ENCODE measurements at regions not wholly inside any gene's neighbourhood (a gene's known extent, or its start where the extent isn't known, plus 50 kb on each side); places are given as distances from the start of the nearest gene placed in this dataset.

- no peak for TF ChIP-seq CTCF (IDR thresholded peaks at IDR 0.05; ENCODE audit: low read depth, low read length, missing control alignments)
- in situ Hi-C loops (cut with HindIII; ENCODE audit: low sequenced_read_pairs), result no loop called here
- no peak for DNase-seq (ENCODE audit: low read depth)
- no peak overlapping the region for H3K4me3 ChIP-seq (ENCODE audit: low read depth, low read length)
Measured at GRCh38 chr14:28012629-28013415, 753.8 kb upstream of the FOXG1 start.

DNA sequence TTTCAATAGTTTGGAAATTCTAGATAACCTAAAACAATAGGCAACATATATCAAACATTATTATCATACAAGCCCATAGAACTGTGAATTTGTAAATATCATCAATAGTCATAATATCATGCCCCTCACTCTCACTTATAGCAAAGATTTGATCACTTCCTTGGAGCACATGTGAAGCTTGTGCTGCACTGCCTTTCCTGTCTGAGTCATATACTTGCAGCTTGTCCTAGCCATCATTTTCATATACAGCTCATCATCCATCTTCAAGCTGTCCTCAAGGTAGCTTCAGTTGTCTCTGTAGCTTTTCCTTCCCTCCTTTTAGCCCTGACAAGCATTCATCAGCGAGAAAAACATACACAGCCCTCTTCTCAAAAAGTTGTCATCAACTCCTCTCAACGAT, 746.5 kb upstream of the FOXG1 start:
- no peak overlapping the region for H3K4me3 ChIP-seq (ENCODE audit: low read depth, low read length)
- TF ChIP-seq CTCF (IDR thresholded peaks at IDR 0.05; ENCODE audit: low read depth, low read length, missing control alignments), result no peak
- in situ Hi-C loops (cut with HindIII; ENCODE audit: low sequenced_read_pairs), result no loop called here
- DNase-seq (ENCODE audit: low read depth), result no peak

GRCh38 chr14:28023853-28024252, 742.7 kb upstream of the FOXG1 start:
- in situ Hi-C loops (cut with HindIII; ENCODE audit: low sequenced_read_pairs), result no loop called here
- no peak overlapping the region for H3K4me3 ChIP-seq (ENCODE audit: low read depth, low read length)
- TF ChIP-seq CTCF (IDR thresholded peaks at IDR 0.05; ENCODE audit: low read depth, low read length, missing control alignments), result no peak
- DNase-seq (ENCODE audit: low read depth), result no peak

DNA sequence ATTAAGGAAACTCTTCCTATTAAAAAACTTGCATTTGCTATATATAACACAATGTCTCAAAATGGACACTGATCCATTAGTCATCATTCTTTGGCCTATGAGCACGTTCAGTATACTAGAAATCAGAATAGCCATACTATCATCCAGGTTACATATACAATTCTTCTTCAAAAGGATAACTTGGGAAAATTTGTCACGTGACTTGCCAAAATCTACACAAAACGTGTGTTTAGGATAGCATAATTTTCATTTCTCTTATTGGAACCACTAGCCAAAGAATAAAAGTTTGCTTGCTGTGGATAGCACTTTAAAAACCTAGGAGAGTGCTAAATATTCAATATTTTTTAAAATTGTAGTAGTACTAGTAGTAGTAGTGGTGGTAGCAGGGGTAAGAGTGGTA, 714.3 kb upstream of the FOXG1 start:
- no peak for DNase-seq (ENCODE audit: low read depth)
- H3K4me3 ChIP-seq (ENCODE audit: low read depth, low read length), result no peak overlapping the region
- no peak for TF ChIP-seq CTCF (IDR thresholded peaks at IDR 0.05; ENCODE audit: low read depth, low read length, missing control alignments)
- in situ Hi-C loops (cut with HindIII; ENCODE audit: low sequenced_read_pairs), result no loop called here

GRCh38 chr14:28055008-28055407, 711.6 kb upstream of the FOXG1 start:
- TF ChIP-seq CTCF (IDR thresholded peaks at IDR 0.05; ENCODE audit: low read depth, low read length, missing control alignments), result no peak
- in situ Hi-C loops (cut with HindIII; ENCODE audit: low sequenced_read_pairs), result no loop called here
- no peak for DNase-seq (ENCODE audit: low read depth)

DNA sequence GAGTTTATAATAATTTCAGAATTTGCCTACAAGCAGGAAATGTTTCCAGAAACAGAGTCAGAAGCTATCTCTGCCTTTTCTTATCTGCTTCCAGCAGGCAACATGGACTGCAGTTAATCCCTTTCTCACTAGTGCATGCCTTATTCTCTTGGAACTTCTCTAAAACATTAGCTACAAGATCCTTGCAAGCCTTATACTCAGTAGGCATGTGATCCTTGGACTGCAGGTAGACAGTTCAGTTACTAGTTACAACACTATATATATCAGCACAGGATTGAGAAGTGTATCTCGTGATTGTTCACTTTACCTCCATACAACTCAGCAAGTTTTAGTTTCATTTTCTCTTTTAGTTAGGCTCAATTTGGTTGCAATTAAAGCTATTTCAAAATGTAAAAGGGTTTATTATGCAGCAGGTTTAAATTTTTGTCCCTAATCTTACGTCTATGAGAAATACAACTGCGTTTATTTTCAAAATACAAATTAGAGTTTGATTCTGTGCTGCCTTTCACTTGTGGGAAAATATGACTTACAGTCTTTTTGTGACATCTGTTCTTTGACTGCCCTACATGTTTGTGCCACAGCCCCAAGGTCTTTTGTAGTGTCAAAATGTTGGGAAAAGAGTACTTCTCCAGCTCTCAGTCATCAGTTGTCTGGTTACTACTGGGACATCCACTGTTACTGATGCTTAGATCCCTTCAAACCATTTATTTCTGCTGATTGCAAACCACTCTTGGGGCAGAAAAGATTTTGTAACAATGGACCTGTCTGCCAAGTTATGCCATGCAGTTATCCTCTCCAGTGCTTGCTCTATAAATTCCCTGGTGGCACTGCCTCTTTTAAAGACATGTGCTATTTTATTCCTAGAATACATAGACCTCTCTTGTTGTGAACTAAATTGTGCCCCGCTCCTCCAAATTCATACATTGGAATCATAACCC, 709.0 kb upstream of the FOXG1 start:
- in situ Hi-C loops (cut with HindIII; ENCODE audit: low sequenced_read_pairs), result no loop called here
- DNase-seq (ENCODE audit: low read depth), result no peak
- TF ChIP-seq CTCF (IDR thresholded peaks at IDR 0.05; ENCODE audit: low read depth, low read length, missing control alignments), result no peak
- no peak overlapping the region for H3K4me3 ChIP-seq (ENCODE audit: low read depth, low read length)

More at GRCh38 chr14:28055008-28055407, 711.6 kb upstream of the FOXG1 start:
- no peak overlapping the region for H3K4me3 ChIP-seq (ENCODE audit: low read depth, low read length)
